PC-9 (cell line): ENCODE measurements at regions not wholly inside any gene's neighbourhood (a gene's known extent, or its start where the extent isn't known, plus 50 kb on each side); places are given as distances from the start of the nearest gene placed in this dataset.

Experiments
- EZH2 ChIP-seq: fragments of 200-600 bp; sonication (generic); IDR thresholded peaks from 2 replicates; pipeline ENCODE4 v1.8.0; 2017; ENCODE audit warnings: antibody characterized with exemption, low read depth
- TF ChIP-seq, protein P1 (sequence below): fragments of 200-600 bp; sonication (generic); conservative IDR thresholded peaks from 2 replicates; pipeline ENCODE4 v1.6.1; 2017; ENCODE audit warnings: mixed run types, antibody characterized with exemption, mild to moderate bottlenecking, moderate library complexity

DNA sequence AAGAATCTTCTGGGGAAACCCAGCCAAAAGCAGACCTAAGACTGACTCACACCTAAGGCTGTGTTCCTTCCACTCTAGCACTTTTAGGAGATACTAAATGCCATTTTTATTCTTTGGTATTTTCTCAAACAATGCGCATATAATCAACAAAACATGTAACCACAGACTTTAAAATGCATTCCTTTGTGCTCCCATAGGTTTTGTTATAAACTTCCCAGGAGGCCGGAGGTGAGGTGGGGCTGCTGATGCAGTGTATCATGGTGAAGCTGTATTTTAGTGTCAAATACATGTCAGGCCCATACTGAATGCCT lies 155.2 kb downstream of the BTBD3 start:
- TF ChIP-seq, protein P1, sequence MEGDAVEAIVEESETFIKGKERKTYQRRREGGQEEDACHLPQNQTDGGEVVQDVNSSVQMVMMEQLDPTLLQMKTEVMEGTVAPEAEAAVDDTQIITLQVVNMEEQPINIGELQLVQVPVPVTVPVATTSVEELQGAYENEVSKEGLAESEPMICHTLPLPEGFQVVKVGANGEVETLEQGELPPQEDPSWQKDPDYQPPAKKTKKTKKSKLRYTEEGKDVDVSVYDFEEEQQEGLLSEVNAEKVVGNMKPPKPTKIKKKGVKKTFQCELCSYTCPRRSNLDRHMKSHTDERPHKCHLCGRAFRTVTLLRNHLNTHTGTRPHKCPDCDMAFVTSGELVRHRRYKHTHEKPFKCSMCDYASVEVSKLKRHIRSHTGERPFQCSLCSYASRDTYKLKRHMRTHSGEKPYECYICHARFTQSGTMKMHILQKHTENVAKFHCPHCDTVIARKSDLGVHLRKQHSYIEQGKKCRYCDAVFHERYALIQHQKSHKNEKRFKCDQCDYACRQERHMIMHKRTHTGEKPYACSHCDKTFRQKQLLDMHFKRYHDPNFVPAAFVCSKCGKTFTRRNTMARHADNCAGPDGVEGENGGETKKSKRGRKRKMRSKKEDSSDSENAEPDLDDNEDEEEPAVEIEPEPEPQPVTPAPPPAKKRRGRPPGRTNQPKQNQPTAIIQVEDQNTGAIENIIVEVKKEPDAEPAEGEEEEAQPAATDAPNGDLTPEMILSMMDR = no peak
- no peak for TF ChIP-seq EZH2
